ENCODE measurements at regions not wholly inside any gene's neighbourhood (a gene's known extent, or its start where the extent isn't known, plus 50 kb on each side); places are given as distances from the start of the nearest gene placed in this dataset.

DNA sequence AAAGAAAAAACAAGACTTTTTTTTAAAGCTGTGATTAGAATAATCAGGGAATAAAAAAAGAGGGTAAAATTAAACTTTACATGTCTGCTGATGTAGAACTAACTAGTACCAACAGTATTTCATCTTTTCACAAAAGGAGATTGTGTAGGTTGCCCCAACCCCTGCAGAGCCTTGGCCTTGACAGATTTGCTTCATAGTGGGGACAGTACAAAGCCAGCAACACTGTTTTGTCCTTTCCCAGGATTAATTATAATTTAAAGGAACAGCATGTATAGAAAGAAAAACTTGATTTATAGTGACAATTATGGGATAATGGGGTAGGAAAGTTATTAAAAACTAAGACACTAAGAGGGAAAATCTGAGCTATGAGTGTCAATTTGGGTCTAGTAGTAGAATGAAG, 604.0 kb downstream of the GALC start:
- TF ChIP-seq CTCF (IDR thresholded peaks at IDR 0.05; ENCODE audit: borderline replicate concordance, extremely low read depth, low read length, poor library complexity, severe bottlenecking), result no peak
- no peak for TF ChIP-seq EZH2 (IDR thresholded peaks at IDR 0.05; ENCODE audit: borderline replicate concordance, low read depth, low read length, severe bottlenecking)
